IPS DF 19.7 (cell line): ENCODE measurements at regions not wholly inside any gene's neighbourhood (a gene's known extent, or its start where the extent isn't known, plus 50 kb on each side); places are given as distances from the start of the nearest gene placed in this dataset.

ENCODE experiments used
- DNase-seq: peaks from one replicate; pipeline ENCODE4 v3.0.0-alpha.2; 2013; ENCODE audit warnings: low read depth, low spot score

DNA sequence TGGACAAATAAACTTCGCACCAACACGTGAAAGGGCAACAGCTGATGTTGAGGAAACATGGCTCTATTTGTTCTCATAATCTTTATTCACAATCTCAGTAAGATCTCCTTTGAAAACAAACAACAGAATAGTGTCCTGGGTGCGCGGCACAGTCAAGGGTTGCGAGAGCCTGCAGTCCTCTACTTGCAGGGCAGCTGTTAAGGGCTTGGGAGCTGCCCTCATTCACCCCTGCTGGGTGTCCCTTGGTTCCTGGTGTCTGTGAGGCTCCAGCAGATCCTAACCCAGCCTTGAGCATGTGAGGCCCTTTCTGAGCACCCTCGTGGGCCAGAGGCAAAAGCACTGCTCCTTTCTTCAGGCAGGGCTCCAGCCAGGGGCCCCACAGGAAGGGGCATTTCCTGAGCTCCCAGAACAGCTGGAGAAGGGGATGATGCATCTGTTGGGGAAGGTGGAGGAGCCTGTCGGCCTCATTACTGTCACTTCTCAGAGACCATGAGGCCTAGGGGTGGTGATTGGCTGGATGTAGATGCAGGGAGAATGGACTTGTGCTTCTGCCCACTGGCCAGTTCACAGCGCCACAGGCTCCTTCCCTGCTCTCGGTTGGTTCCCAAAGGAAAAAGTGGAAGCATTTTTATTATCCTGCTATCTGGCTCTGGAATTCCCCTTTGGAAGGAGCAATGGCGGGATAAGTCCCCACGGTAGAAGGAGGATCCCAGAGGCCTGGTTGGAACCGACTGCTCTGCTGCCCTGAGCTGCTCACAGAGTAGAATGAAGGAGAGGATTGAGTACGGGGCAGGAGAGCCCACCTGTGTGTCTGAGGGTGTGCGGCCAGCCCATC is 51.9 kb upstream of the KLF13 start:
- no peak for DNase-seq

- DNase-seq: no peak
Observed at GRCh38 chr15:31275331-31276262, 51.0 kb upstream of the KLF13 start.

GRCh38 chr15:31276596-31277298 is 49.9 kb upstream of the KLF13 start:
- no peak for DNase-seq
